HEK293 (cell line): ENCODE measurements at regions not wholly inside any gene's neighbourhood (a gene's known extent, or its start where the extent isn't known, plus 50 kb on each side); places are given as distances from the start of the nearest gene placed in this dataset.

Experiments used
- CTCF ChIA-PET: fragments of 350-600 bp; formaldehyde crosslinking; extraction: SDS; loops from one replicate; lab custom pipeline; 2021; ENCODE audit warnings: antibody characterized with exemption; lab: Yijun Ruan, JAX
- POLR2A ChIA-PET: fragments of 300-600 bp; formaldehyde crosslinking; extraction: SDS; loops from one replicate; lab custom pipeline; 2020; ENCODE audit warnings: antibody characterized with exemption, inconsistent platforms; lab: Yijun Ruan, JAX
- H3K27ac ChIP-seq: fragments of 200-500 bp; sonication (Bioruptor generic); 2 replicates; pipeline ENCODE4 v1.5.1; 2014; ENCODE audit warnings: low read depth, low read length, control low read depth, inconsistent platforms; ENCODE audit errors: extremely low read depth
- H3K36me3 ChIP-seq, 2 experiments: fragments of 200-500 bp in 1 of 2; sonication (Bioruptor generic) in 1 of 2; 1 replicate in 1 of 2; 2 replicates in 1 of 2; pipeline ENCODE4 v1.5.1; 2014 to 2017; ENCODE audit warnings: inconsistent platforms in 2 of 2, low read length in 2 of 2; ENCODE audit not compliant: control insufficient read depth in 2 of 2, insufficient read depth in 1 of 2
- H3K4me1 ChIP-seq: fragments of 200-500 bp; sonication (Bioruptor generic); 2 replicates; pipeline ENCODE4 v1.5.1; 2014; ENCODE audit warnings: mild to moderate bottlenecking, low read length, inconsistent platforms; ENCODE audit not compliant: control insufficient read depth, insufficient read depth
- H3K4me3 ChIP-seq: 2 replicates; pipeline ENCODE4 v1.5.1; 2011; ENCODE audit warnings: low read depth, mild to moderate bottlenecking, control low read depth, low read length, moderate library complexity
- H3K9me3 ChIP-seq: fragments of 200-500 bp; sonication (Bioruptor generic); 2 replicates; pipeline ENCODE4 v1.5.1; 2014; ENCODE audit warnings: low read depth, low read length, inconsistent platforms; ENCODE audit not compliant: control insufficient read depth, insufficient read depth
- KLF10 ChIP-seq: fragments of 450-650 bp; IDR thresholded peaks from 2 replicates; pipeline ENCODE4 v1.5.1; 2018; ENCODE audit warnings: missing biosample characterization, mild to moderate bottlenecking, missing genetic modification characterization
- MEIS1 ChIP-seq: sonication (generic); formaldehyde crosslinking; IDR thresholded peaks from 2 replicates; pipeline ENCODE4 v1.8.1; 2022; ENCODE audit warnings: missing genetic modification reagents, mild to moderate bottlenecking, borderline replicate concordance
- PRDM10 ChIP-seq: fragments of 450-650 bp; formaldehyde crosslinking; IDR thresholded peaks from 2 replicates; pipeline ENCODE4 v1.5.1; 2016; ENCODE audit warnings: missing biosample characterization, missing genetic modification characterization
- SP3 ChIP-seq: fragments of 450-650 bp; formaldehyde crosslinking; IDR thresholded peaks from 2 replicates; pipeline ENCODE4 v1.5.1; 2016; ENCODE audit warnings: missing biosample characterization, missing genetic modification characterization
- ZNF184 ChIP-seq: fragments of 450-650 bp; IDR thresholded peaks from 2 replicates; pipeline ENCODE4 v1.5.1; 2018; ENCODE audit warnings: missing biosample characterization, mild to moderate bottlenecking, missing genetic modification characterization
- ZNF211 ChIP-seq: fragments of 450-650 bp; formaldehyde crosslinking; IDR thresholded peaks from 2 replicates; pipeline ENCODE4 v1.5.1; 2016; ENCODE audit warnings: low read depth, missing biosample characterization, missing genetic modification characterization
- ZNF24 ChIP-seq: fragments of 450-650 bp; formaldehyde crosslinking; IDR thresholded peaks from 2 replicates; pipeline ENCODE4 v1.5.1; 2016; ENCODE audit warnings: missing biosample characterization, missing genetic modification characterization
- ZNF248 ChIP-seq: fragments of 450-650 bp; formaldehyde crosslinking; IDR thresholded peaks from 2 replicates; pipeline ENCODE4 v1.5.1; 2017; ENCODE audit warnings: missing biosample characterization, missing genetic modification characterization
- ZNF280C ChIP-seq: fragments of 450-650 bp; formaldehyde crosslinking; IDR thresholded peaks from 2 replicates; pipeline ENCODE4 v1.5.1; 2016; ENCODE audit warnings: missing biosample characterization, missing genetic modification characterization
- ZNF391 ChIP-seq: fragments of 450-650 bp; formaldehyde crosslinking; IDR thresholded peaks from 2 replicates; pipeline ENCODE4 v1.5.1; 2016; ENCODE audit warnings: low read depth, missing biosample characterization, missing genetic modification characterization, borderline replicate concordance
- ZNF530 ChIP-seq: fragments of 450-650 bp; formaldehyde crosslinking; IDR thresholded peaks from 2 replicates; pipeline ENCODE4 v1.5.1; 2016; ENCODE audit warnings: low read depth, missing biosample characterization, missing genetic modification characterization
- ZNF544 ChIP-seq: fragments of 450-650 bp; formaldehyde crosslinking; IDR thresholded peaks from 2 replicates; pipeline ENCODE4 v1.5.0; 2017; ENCODE audit warnings: missing biosample characterization, missing genetic modification characterization
- ZNF692 ChIP-seq: fragments of 450-650 bp; formaldehyde crosslinking; IDR thresholded peaks from 2 replicates; pipeline ENCODE4 v1.5.1; 2016; ENCODE audit warnings: missing biosample characterization, missing genetic modification characterization
- ZNF776 ChIP-seq: fragments of 450-650 bp; formaldehyde crosslinking; IDR thresholded peaks from 2 replicates; pipeline ENCODE4 v1.5.0; 2017; ENCODE audit warnings: missing biosample characterization, missing genetic modification characterization, borderline replicate concordance
- ZNF785 ChIP-seq: fragments of 450-650 bp; formaldehyde crosslinking; IDR thresholded peaks from 2 replicates; pipeline ENCODE4 v1.5.1; 2016; ENCODE audit warnings: missing biosample characterization, missing genetic modification characterization
- ZNF843 ChIP-seq: fragments of 450-650 bp; formaldehyde crosslinking; IDR thresholded peaks from 2 replicates; pipeline ENCODE4 v1.5.1; 2016; ENCODE audit warnings: missing biosample characterization, missing genetic modification characterization
- ZSCAN23 ChIP-seq: fragments of 450-650 bp; formaldehyde crosslinking; IDR thresholded peaks from 2 replicates; pipeline ENCODE4 v1.5.1; 2016; ENCODE audit warnings: missing biosample characterization, missing genetic modification characterization

- TF ChIP-seq ZNF692 (tag by site-specific recombination): no peak
- no peak for TF ChIP-seq ZNF391 (tag by site-specific recombination)
- no peak for TF ChIP-seq KLF10 (tag by site-specific recombination)
These were observed 250.5 kb downstream of the NR2F1-AS1 start (continued) for GRCh38 chr5:93330506-93330905.

GRCh38 chr5:93329756-93330155, 251.3 kb downstream of the NR2F1-AS1 start:
- Histone ChIP-seq H3K27ac (no peak overlapping the region), H3K9me3 (no peaks in the 10 kb centered on the region), H3K36me3 (no peaks in the 10 kb centered on the region), H3K4me3 (no peak overlapping the region), H3K4me1 (no peaks in the 10 kb centered on the region)
- CTCF ChIA-PET: no interaction called here
- POLR2A ChIA-PET: no interaction called here
- TF ChIP-seq ZNF24 (tag by site-specific recombination) (no peak), ZNF544 (tag by site-specific recombination) (no peak), ZNF776 (tag by site-specific recombination) (no peak), ZNF843 (no peak), ZNF530 (tag by site-specific recombination) (no peak), ZNF280C (tag by site-specific recombination) (no peak), MEIS1 (CRISPR knock-in tag) (no peak), ZNF211 (tag by site-specific recombination) (no peak)

- CTCF ChIA-PET: interaction anchor here (0.7 kb wide), 1 partner anchor 200 kb away, joined by 4 read pairs; no protein-coding TSS in a partner anchor
- Histone ChIP-seq H3K36me3 (no peaks in the 10 kb centered on the region), H3K9me3 (no peaks in the 10 kb centered on the region), H3K4me1 (no peaks in the 10 kb centered on the region), H3K27ac (no peak overlapping the region)
- TF ChIP-seq ZNF184 (tag by site-specific recombination): no peak
- no peak for TF ChIP-seq ZSCAN23 (tag by site-specific recombination)
- TF ChIP-seq ZNF785 (tag by site-specific recombination): no peak
- TF ChIP-seq ZNF248 (tag by site-specific recombination): no peak
- no peak for TF ChIP-seq SP3 (tag by site-specific recombination)
- TF ChIP-seq PRDM10: no peak
- TF ChIP-seq, all 188 proteins: peak for 0
- POLR2A ChIA-PET: no interaction called here
- H3K4me3 ChIP-seq: no peak overlapping the region
These were observed 252.2 kb downstream of the NR2F1-AS1 start for GRCh38 chr5:93328833-93329232.
